ENCODE measurements at regions not wholly inside any gene's neighbourhood (a gene's known extent, or its start where the extent isn't known, plus 50 kb on each side); places are given as distances from the start of the nearest gene placed in this dataset.
"Not testable (repeated sequence)": the region's sequence is repeated elsewhere in the genome, so short reads cannot be mapped to it uniquely, and the experiment has no call there.

- DNase-seq (ENCODE audit: low read depth, low spot score): no peak
Measured at GRCh38 chr14:40371011-40371410, 938.8 kb upstream of the FBXO33 start.

GRCh38 chr14:40368314-40368713, 936.1 kb upstream of the FBXO33 start:
- peak; percentile 9 for DNase-seq (ENCODE audit: low read depth, low spot score)

GRCh38 chr14:40367717-40368116, 935.5 kb upstream of the FBXO33 start:
- DNase-seq (ENCODE audit: low read depth, low spot score): no peak

- DNase-seq (ENCODE audit: low read depth, low spot score): no peak
Measured at GRCh38 chr14:40365305-40365704, 933.1 kb upstream of the FBXO33 start.

GRCh38 chr14:40362856-40363255, 930.6 kb upstream of the FBXO33 start:
- DNase-seq (ENCODE audit: low read depth, low spot score): no peak

- no peak for DNase-seq (ENCODE audit: low read depth, low spot score)
Measured at GRCh38 chr14:40354754-40355153, 922.5 kb upstream of the FBXO33 start.

GRCh38 chr14:40348104-40348503, 915.9 kb upstream of the FBXO33 start:
- not testable (repeated sequence) for DNase-seq (ENCODE audit: low read depth, low spot score)

GRCh38 chr14:40347675-40348074, 915.4 kb upstream of the FBXO33 start:
- DNase-seq (ENCODE audit: low read depth, low spot score): no peak

GRCh38 chr14:40346275-40346674, 914.0 kb upstream of the FBXO33 start:
- DNase-seq (ENCODE audit: low read depth, low spot score): no peak

GRCh38 chr14:40345334-40345733, 913.1 kb upstream of the FBXO33 start:
- DNase-seq (ENCODE audit: low read depth, low spot score): no peak

- DNase-seq (ENCODE audit: low read depth, low spot score): no peak
Measured at GRCh38 chr14:40340708-40341107, 908.5 kb upstream of the FBXO33 start.

- no peak for DNase-seq (ENCODE audit: low read depth, low spot score)
Measured at GRCh38 chr14:40336846-40337245, 904.6 kb upstream of the FBXO33 start.

- not testable (repeated sequence) for DNase-seq (ENCODE audit: low read depth, low spot score)
Measured at GRCh38 chr14:40326519-40326918, 894.3 kb upstream of the FBXO33 start.

- no peak for DNase-seq (ENCODE audit: low read depth, low spot score)
Measured at GRCh38 chr14:40318211-40318719, 886.0 kb upstream of the FBXO33 start.

- DNase-seq (ENCODE audit: low read depth, low spot score): no peak
Measured at GRCh38 chr14:40317690-40318089, 885.5 kb upstream of the FBXO33 start.

- no peak for DNase-seq (ENCODE audit: low read depth, low spot score)
Measured at GRCh38 chr14:40312296-40312695, 880.1 kb upstream of the FBXO33 start.

GRCh38 chr14:40309124-40309523, 876.9 kb upstream of the FBXO33 start:
- DNase-seq (ENCODE audit: low read depth, low spot score): no peak

- no peak for DNase-seq (ENCODE audit: low read depth, low spot score)
Measured at GRCh38 chr14:40308240-40308639, 876.0 kb upstream of the FBXO33 start.

- no peak for DNase-seq (ENCODE audit: low read depth, low spot score)
Measured at GRCh38 chr14:40296821-40297220, 864.6 kb upstream of the FBXO33 start.

- no peak for DNase-seq (ENCODE audit: low read depth, low spot score)
Measured at GRCh38 chr14:40292664-40293063, 860.4 kb upstream of the FBXO33 start.

GRCh38 chr14:40282196-40282595, 850.0 kb upstream of the FBXO33 start:
- DNase-seq (ENCODE audit: low read depth, low spot score): no peak

GRCh38 chr14:40280652-40281051, 848.4 kb upstream of the FBXO33 start:
- DNase-seq (ENCODE audit: low read depth, low spot score): no peak

GRCh38 chr14:40273417-40273816, 841.2 kb upstream of the FBXO33 start:
- no peak for DNase-seq (ENCODE audit: low read depth, low spot score)

- DNase-seq (ENCODE audit: low read depth, low spot score): no peak
Measured at GRCh38 chr14:40271480-40271879, 839.2 kb upstream of the FBXO33 start.
